Natural killer cell (primary cell): ENCODE measurements at regions not wholly inside any gene's neighbourhood (a gene's known extent, or its start where the extent isn't known, plus 50 kb on each side); places are given as distances from the start of the nearest gene placed in this dataset.

ENCODE experiments used
- ATAC-seq, 3 donors: fragments of 150-1000 bp in 2 of 3; fragments of 200-7000 bp in 1 of 3; cut with Tn5 transposase; 1 replicate in 1 of 3; 2 replicates in 2 of 3; pipeline ENCODE4 v1.10.0; 2021; ENCODE audit warnings: mild to moderate bottlenecking in 2 of 3, moderate library complexity in 2 of 3
- DNase-seq, 2 donors: peaks; one replicate each; pipeline versions ENCODE4 v3.0.0 to v3.0.0-alpha.2; 2013 to 2021; ENCODE audit warnings: mixed read lengths in 1 of 2
- H3K27ac ChIP-seq: one replicate; pipeline ENCODE4 v1.5.1; 2013; ENCODE audit warnings: mild to moderate bottlenecking, low read length
- H3K27me3 ChIP-seq: one replicate; pipeline ENCODE4 v1.6.1; 2013; ENCODE audit warnings: low read length; ENCODE audit not compliant: control insufficient read depth, insufficient read depth
- H3K36me3 ChIP-seq: one replicate; pipeline ENCODE4 v1.6.1; 2013; ENCODE audit warnings: low read length; ENCODE audit not compliant: control insufficient read depth, insufficient read depth
- H3K4me1 ChIP-seq: one replicate; pipeline ENCODE4 v1.6.1; 2013; ENCODE audit warnings: low read length; ENCODE audit not compliant: control insufficient read depth, insufficient read depth
- H3K4me3 ChIP-seq: one replicate; pipeline ENCODE4 v1.5.1; 2013; ENCODE audit warnings: low read length
- H3K9me3 ChIP-seq: one replicate; pipeline ENCODE4 v1.6.1; 2013; ENCODE audit warnings: low read length; ENCODE audit not compliant: control insufficient read depth, insufficient read depth
- H3K27ac Mint-ChIP-seq, 2 donors: one replicate each; pipeline ENCODE4 v1.8.0; 2022; ENCODE audit warnings: mild to moderate bottlenecking in 2 of 2, mixed read lengths in 2 of 2, moderate library complexity in 1 of 2
- H3K27me3 Mint-ChIP-seq, 2 donors: one replicate each; pipeline ENCODE4 v1.8.0; 2022; ENCODE audit warnings: low read depth in 2 of 2, mixed read lengths in 2 of 2
- H3K36me3 Mint-ChIP-seq: one replicate; pipeline ENCODE4 v1.8.0; 2022; ENCODE audit warnings: mixed read lengths
- H3K4me1 Mint-ChIP-seq, 2 donors: one replicate each; pipeline ENCODE4 v1.8.0; 2022; ENCODE audit warnings: mixed read lengths in 2 of 2
- H3K4me3 Mint-ChIP-seq: one replicate; pipeline ENCODE4 v1.8.0; 2022; ENCODE audit warnings: mild to moderate bottlenecking, moderate library complexity, mixed read lengths
- H3K9me3 Mint-ChIP-seq, 2 donors: one replicate each; pipeline ENCODE4 v1.8.0; 2022; ENCODE audit warnings: mixed read lengths in 2 of 2
- CTCF ChIP-seq: fragments of 200-600 bp; IDR thresholded peaks from one replicate; pipeline ENCODE4 v1.8.0; 2022; ENCODE audit warnings: antibody characterized with exemption
- WGBS: methylation state at CpG from one replicate; pipeline ENCODE4 v1.1.7; 2013; ENCODE audit warnings: missing lambda C conversion rate; ENCODE audit not compliant: insufficient coverage; 5-methylcytosine and 5-hydroxymethylcytosine counted together
- intact Hi-C: fragments of 100-400 bp; cut with micrococcal nuclease; formaldehyde crosslinking; loops from one replicate; pipeline ENCODE4 v1.14.2; 2022

GRCh38 chr6:167475947-167476346 lies 151.1 kb downstream of the TTLL2 start:
- no peaks in the 10 kb centered on the region for H3K4me1 ChIP-seq
- Mint-ChIP-seq H3K27me3 (peaks cover 10% of the 10 kb centered on the region in 2 donors), H3K27ac (no peak overlapping the region), H3K4me1 (no peaks in the 10 kb centered on the region), H3K9me3 (no peaks in the 10 kb centered on the region), H3K36me3 (no peaks in the 10 kb centered on the region), H3K4me3 (no peak overlapping the region)
- no peaks in the 10 kb centered on the region for H3K27me3 ChIP-seq
- DNase-seq: no peak
- no peak overlapping the region for H3K4me3 ChIP-seq
- no peaks in the 10 kb centered on the region for H3K9me3 ChIP-seq
- intact Hi-C loops: no loop called here
- ATAC-seq: no peak
- no peak for TF ChIP-seq CTCF
- 83% methylated on average over 9 of the region's 9 CpGs for WGBS
- H3K36me3 ChIP-seq: no peaks in the 10 kb centered on the region
- H3K27ac ChIP-seq: no peak overlapping the region

- H3K27ac Mint-ChIP-seq: no peak overlapping the region
- no peak overlapping the region for H3K4me3 Mint-ChIP-seq
- DNase-seq: no peak
- 83% methylated on average over 16 of the region's 16 CpGs for WGBS
- ATAC-seq: no peak
- no peak overlapping the region for H3K4me3 ChIP-seq
- no peaks in the 10 kb centered on the region for H3K4me1 ChIP-seq
- H3K27me3 ChIP-seq: no peaks in the 10 kb centered on the region
- H3K36me3 ChIP-seq: no peaks in the 10 kb centered on the region
- peaks cover 10 to 17% of the 10 kb centered on the region in 2 donors for H3K27me3 Mint-ChIP-seq
- H3K27ac ChIP-seq: no peak overlapping the region
- intact Hi-C loops: no loop called here
- H3K9me3 Mint-ChIP-seq: no peaks in the 10 kb centered on the region
- TF ChIP-seq CTCF: no peak
- no peaks in the 10 kb centered on the region for H3K9me3 ChIP-seq
- no peaks in the 10 kb centered on the region for H3K4me1 Mint-ChIP-seq
- no peaks in the 10 kb centered on the region for H3K36me3 Mint-ChIP-seq
These were observed 152.1 kb downstream of the TTLL2 start for GRCh38 chr6:167476844-167477595.

- Histone ChIP-seq H3K36me3 (no peaks in the 10 kb centered on the region), H3K9me3 (no peaks in the 10 kb centered on the region), H3K27ac (no peak overlapping the region), H3K27me3 (no peaks in the 10 kb centered on the region), H3K4me1 (no peaks in the 10 kb centered on the region), H3K4me3 (no peak overlapping the region)
- intact Hi-C loops: no loop called here
- no peak for TF ChIP-seq CTCF
- no peaks in the 10 kb centered on the region for H3K36me3 Mint-ChIP-seq
- H3K4me3 Mint-ChIP-seq: no peak overlapping the region
- H3K4me1 Mint-ChIP-seq: no peaks in the 10 kb centered on the region
- no peak overlapping the region for H3K27ac Mint-ChIP-seq
- H3K27me3 Mint-ChIP-seq: peaks cover 10 to 24% of the 10 kb centered on the region in 2 donors
- DNase-seq (no peak), ATAC-seq (no peak)
- no peaks in the 10 kb centered on the region for H3K9me3 Mint-ChIP-seq
- 87% methylated on average over 9 of the region's 9 CpGs for WGBS
These were observed 152.8 kb downstream of the TTLL2 start for GRCh38 chr6:167477688-167478087.

GRCh38 chr6:167479301-167479700 lies 154.4 kb downstream of the TTLL2 start:
- Mint-ChIP-seq H3K4me3 (no peak overlapping the region), H3K27ac (no peak overlapping the region), H3K27me3 (peaks cover 10 to 31% of the 10 kb centered on the region in 2 donors), H3K9me3 (no peaks in the 10 kb centered on the region), H3K36me3 (no peaks in the 10 kb centered on the region), H3K4me1 (no peaks in the 10 kb centered on the region)
- no peak overlapping the region for H3K27ac ChIP-seq
- H3K4me1 ChIP-seq: no peaks in the 10 kb centered on the region
- H3K36me3 ChIP-seq: no peaks in the 10 kb centered on the region
- no peak overlapping the region for H3K4me3 ChIP-seq
- no peak for TF ChIP-seq CTCF
- H3K27me3 ChIP-seq: no peaks in the 10 kb centered on the region
- no peaks in the 10 kb centered on the region for H3K9me3 ChIP-seq
- 81% methylated on average over 4 of the region's 4 CpGs for WGBS
- intact Hi-C loops: no loop called here
- ATAC-seq (no peak), DNase-seq (no peak)
